ENCODE measurements at regions not wholly inside any gene's neighbourhood (a gene's known extent, or its start where the extent isn't known, plus 50 kb on each side); places are given as distances from the start of the nearest gene placed in this dataset.

DNA sequence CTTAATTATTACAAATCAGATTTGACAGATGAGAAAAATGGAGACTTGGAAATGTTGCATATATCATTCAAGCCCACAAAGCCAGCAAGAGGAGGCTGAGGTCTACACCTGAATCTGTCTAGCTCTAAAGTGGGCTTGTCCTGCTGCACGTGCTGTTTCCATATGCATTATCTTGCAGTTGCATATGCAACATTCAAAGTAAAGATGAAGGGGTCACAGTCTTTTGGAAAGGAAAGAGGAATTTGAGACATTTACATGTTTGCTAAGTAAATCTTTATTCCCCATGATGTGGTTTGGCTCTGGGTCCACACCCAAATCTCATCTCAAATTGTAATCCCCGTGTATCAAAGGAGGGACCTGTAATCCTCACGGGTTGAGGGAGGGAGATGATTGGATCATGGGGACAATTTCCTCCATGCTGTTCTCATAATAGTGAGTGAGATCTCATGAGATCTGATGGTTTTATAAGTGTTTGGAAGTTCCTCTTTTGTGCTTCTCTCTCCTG lies 98.3 kb downstream of the BACH1 start:
- H3K4me3 ChIP-seq (ENCODE audit: low read depth, low read length): no peak overlapping the region
- in situ Hi-C loops (cut with HindIII; ENCODE audit: low sequenced_read_pairs): no loop called here
- DNase-seq (ENCODE audit: low read depth, low spot score): no peak
- no peak for TF ChIP-seq CTCF (IDR thresholded peaks at IDR 0.05; ENCODE audit: low read depth, low read length)

GRCh38 chr21:29403301-29403700 lies 104.6 kb downstream of the BACH1 start:
- in situ Hi-C loops (cut with HindIII; ENCODE audit: low sequenced_read_pairs): no loop called here
- TF ChIP-seq CTCF (IDR thresholded peaks at IDR 0.05; ENCODE audit: low read depth, low read length): no peak
- DNase-seq (ENCODE audit: low read depth, low spot score): peak; percentile 10
- no peak overlapping the region for H3K4me3 ChIP-seq (ENCODE audit: low read depth, low read length)

DNA sequence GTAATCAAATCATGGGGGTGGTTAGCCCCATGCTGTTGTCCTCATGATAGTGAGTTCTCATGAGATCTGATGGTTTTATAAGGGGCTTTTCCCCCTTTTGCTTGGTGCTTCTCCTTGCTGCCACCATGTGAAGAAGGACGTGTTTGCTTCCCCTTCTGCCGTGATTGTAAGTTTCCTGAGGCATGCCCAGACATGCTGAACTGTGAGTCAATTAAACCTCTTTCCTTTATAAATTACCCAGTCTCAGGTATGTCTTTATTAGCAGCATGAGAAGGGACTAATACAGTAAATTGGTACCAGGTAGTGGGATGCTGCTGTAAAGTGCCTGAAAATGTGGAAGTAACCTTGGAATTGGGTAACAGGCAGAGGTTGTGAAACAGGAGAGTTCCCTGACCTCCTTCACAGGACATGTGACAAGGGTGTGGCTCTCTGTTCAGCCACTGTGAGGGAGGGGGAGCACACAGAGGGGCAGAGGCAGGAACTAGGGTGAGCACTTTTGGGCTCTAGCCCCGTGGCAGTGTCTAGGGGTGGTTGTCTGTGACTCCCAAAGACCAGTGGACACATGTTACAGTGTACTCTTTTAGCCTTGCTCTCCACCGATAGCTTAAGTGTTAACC lies 105.3 kb downstream of the BACH1 start:
- TF ChIP-seq CTCF (IDR thresholded peaks at IDR 0.05; ENCODE audit: low read depth, low read length): no peak
- no peak overlapping the region for H3K4me3 ChIP-seq (ENCODE audit: low read depth, low read length)
- in situ Hi-C loops (cut with HindIII; ENCODE audit: low sequenced_read_pairs): no loop called here
- DNase-seq (ENCODE audit: low read depth, low spot score): no peak

DNA sequence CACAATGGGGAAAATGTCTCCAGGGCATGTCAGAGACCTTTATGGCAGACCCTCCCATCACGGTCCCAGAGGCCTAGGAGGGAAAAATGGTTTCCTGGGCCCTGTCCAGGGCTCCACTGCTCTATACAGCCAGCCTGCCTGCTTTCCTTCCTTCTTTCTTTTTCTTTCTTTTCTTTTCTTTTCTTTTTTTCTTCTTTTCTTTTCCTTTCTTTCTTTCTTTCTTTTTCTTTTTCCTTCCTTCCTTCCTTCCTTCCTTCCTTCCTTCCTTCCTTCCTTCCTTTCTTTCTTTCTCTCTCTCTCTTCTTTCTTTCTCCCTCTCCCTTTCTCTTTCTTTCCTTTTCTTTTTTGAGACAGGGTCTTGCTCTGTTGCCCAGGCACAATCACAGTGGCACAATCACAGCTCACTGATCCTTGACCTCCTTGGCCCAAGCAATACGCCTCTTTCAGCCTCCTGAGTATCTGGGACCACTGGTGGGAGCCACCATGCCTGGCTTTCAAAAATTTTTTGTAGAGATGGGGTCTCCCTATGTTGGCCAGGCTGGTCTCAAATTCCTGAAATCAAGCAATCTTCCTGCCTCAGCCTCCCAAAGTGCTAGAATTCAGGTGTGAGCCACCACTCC lies 106.9 kb downstream of the BACH1 start:
- no peak overlapping the region for H3K4me3 ChIP-seq (ENCODE audit: low read depth, low read length)
- in situ Hi-C loops (cut with HindIII; ENCODE audit: low sequenced_read_pairs): no loop called here
- no peak for TF ChIP-seq CTCF (IDR thresholded peaks at IDR 0.05; ENCODE audit: low read depth, low read length)
- DNase-seq (ENCODE audit: low read depth, low spot score): no peak

DNA sequence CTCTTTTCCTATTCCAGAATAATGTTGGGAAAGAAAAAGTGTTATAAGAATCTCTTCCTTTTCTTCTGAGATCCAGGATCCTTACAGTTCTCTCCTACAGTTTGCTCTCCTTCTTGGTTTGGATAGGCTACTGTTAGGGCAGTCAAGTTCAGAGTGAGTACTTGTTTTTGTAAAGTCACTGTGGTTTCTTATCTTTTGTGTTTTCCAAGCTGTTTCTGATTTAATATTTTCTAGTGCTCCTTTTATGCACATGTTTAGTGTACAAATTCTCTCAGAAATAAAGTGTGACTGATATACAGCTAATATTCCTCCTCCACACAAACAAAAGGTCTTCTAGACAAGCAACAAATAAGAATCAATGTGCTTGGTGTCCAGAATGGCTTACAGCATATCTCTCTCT lies 107.7 kb downstream of the BACH1 start:
- DNase-seq (ENCODE audit: low read depth, low spot score): no peak
- no peak overlapping the region for H3K4me3 ChIP-seq (ENCODE audit: low read depth, low read length)
- in situ Hi-C loops (cut with HindIII; ENCODE audit: low sequenced_read_pairs): no loop called here
- TF ChIP-seq CTCF (IDR thresholded peaks at IDR 0.05; ENCODE audit: low read depth, low read length): no peak

DNA sequence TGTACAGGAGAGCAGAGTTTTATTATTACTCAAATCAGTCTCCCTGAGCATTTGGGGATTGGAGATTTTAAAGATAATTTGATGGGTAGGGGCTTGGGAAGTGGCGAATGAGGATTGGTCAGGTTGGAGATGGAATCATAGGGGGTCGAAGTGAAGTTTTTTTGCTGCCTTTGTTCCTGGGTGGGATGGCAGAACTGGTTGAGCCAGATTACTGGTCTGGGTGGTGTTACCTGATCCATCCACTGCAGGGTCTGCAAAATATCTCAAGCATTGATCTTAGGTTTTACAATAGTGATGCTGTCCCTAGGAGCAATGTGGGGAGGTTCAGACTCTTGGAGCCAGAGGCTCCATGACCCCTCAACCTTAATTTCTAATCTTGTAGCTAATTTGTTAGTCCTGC lies 108.8 kb downstream of the BACH1 start:
- H3K4me3 ChIP-seq (ENCODE audit: low read depth, low read length): no peak overlapping the region
- no peak for DNase-seq (ENCODE audit: low read depth, low spot score)
- in situ Hi-C loops (cut with HindIII; ENCODE audit: low sequenced_read_pairs): no loop called here
- TF ChIP-seq CTCF (IDR thresholded peaks at IDR 0.05; ENCODE audit: low read depth, low read length): no peak
